K562 (cell line): ENCODE measurements at regions not wholly inside any gene's neighbourhood (a gene's known extent, or its start where the extent isn't known, plus 50 kb on each side); places are given as distances from the start of the nearest gene placed in this dataset.

Source experiments
- ADNP ChIP-seq: fragments of 200-800 bp; sonication (Bioruptor generic); IDR thresholded peaks from 2 replicates; pipeline ENCODE4 v1.6.1; 2016; ENCODE audit warnings: missing genetic modification characterization, missing compliant biosample characterization
- BCL6 ChIP-seq: fragments of 250-450 bp; sonication (Bioruptor Pico); IDR thresholded peaks from 2 replicates; pipeline ENCODE4 v1.4.0; 2020
- DMBX1 ChIP-seq: fragments of 250-450 bp; sonication (Bioruptor Pico); IDR thresholded peaks from 2 replicates; pipeline ENCODE4 v1.8.0; 2022; ENCODE audit warnings: inconsistent platforms, mild to moderate bottlenecking, moderate library complexity, borderline replicate concordance
- FUS ChIP-seq: fragments of 200-400 bp; formaldehyde crosslinking; optimal IDR thresholded peaks from 2 replicates; pipeline ENCODE3; 2017; ENCODE audit warnings: low read depth, low read length
- POLR2G ChIP-seq: fragments of 200-400 bp; formaldehyde crosslinking; IDR thresholded peaks from 2 replicates; pipeline ENCODE4 v1.6.1; 2017; ENCODE audit warnings: low read depth, mild to moderate bottlenecking, antibody characterized with exemption, low read length, moderate library complexity
- ZNF239 ChIP-seq: fragments of 250-450 bp; sonication (Bioruptor Pico); IDR thresholded peaks from 2 replicates; pipeline ENCODE4 v1.4.0; 2020; ENCODE audit warnings: mild to moderate bottlenecking
- TF ChIP-seq, protein P1 (sequence below), 2 experiments: fragments of 450-650 bp; formaldehyde crosslinking in 1 of 2; IDR thresholded peaks; 2 replicates each; pipeline versions ENCODE4 v1.4.0 to v1.6.1; 2014 to 2020; ENCODE audit warnings: mild to moderate bottlenecking in 2 of 2, borderline replicate concordance in 1 of 2, low read depth in 1 of 2

DNA sequence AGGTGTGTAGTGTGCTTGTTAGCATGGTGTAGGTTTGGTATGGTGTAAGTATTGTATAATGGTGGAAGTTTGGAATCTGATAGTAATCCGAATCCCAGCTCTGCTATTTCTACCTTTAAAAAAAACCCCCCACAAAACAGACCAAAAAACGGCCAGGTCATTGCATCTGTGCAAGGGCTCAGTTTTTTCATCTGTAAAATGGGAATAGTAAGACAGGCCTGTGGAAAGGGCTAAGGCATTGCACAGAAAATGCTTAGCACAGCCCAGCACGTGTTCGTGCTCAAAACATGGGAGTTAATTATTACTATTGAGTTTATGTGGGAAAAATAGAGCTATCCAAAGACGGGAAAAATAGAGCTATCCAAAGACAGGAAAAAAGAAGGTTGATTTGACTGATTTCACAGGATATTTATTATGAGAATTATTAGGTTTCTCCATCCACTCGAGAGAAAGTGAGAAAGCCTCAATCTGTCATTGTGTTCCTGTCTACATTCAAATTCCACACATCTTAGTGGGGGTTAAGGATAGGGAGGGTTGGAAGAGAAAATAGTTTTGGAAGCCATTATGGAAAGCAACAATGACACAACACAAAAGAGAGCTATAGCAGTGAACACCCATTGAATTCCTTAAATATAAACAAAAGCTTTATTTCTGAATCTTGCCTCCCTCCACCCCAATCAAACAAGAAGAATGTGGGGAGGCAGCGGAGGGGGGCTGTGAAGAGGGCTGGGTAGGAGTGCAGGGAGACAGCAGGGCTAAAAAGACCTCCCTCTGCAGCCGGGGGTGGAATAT lies 126.8 kb upstream of the MAX start (continued):
- TF ChIP-seq BCL6 (CRISPR knock-in tag) (no peak), ADNP (tag) (peak; percentile 74; the same call in 1 of the 2 replicates), POLR2G (no peak), DMBX1 (no peak), ZNF239 (CRISPR knock-in tag) (no peak), FUS (no peak)
- TF ChIP-seq, protein P1, sequence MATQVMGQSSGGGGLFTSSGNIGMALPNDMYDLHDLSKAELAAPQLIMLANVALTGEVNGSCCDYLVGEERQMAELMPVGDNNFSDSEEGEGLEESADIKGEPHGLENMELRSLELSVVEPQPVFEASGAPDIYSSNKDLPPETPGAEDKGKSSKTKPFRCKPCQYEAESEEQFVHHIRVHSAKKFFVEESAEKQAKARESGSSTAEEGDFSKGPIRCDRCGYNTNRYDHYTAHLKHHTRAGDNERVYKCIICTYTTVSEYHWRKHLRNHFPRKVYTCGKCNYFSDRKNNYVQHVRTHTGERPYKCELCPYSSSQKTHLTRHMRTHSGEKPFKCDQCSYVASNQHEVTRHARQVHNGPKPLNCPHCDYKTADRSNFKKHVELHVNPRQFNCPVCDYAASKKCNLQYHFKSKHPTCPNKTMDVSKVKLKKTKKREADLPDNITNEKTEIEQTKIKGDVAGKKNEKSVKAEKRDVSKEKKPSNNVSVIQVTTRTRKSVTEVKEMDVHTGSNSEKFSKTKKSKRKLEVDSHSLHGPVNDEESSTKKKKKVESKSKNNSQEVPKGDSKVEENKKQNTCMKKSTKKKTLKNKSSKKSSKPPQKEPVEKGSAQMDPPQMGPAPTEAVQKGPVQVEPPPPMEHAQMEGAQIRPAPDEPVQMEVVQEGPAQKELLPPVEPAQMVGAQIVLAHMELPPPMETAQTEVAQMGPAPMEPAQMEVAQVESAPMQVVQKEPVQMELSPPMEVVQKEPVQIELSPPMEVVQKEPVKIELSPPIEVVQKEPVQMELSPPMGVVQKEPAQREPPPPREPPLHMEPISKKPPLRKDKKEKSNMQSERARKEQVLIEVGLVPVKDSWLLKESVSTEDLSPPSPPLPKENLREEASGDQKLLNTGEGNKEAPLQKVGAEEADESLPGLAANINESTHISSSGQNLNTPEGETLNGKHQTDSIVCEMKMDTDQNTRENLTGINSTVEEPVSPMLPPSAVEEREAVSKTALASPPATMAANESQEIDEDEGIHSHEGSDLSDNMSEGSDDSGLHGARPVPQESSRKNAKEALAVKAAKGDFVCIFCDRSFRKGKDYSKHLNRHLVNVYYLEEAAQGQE (IDR thresholded peaks at IDR 0.05; ENCODE audit: borderline replicate concordance): no peak
- TF ChIP-seq, protein P1 (CRISPR knock-in tag; IDR thresholded peaks at IDR 0.05; ENCODE audit: low read depth): no peak
